RWPE1 (cell line): ENCODE measurements at regions not wholly inside any gene's neighbourhood (a gene's known extent, or its start where the extent isn't known, plus 50 kb on each side); places are given as distances from the start of the nearest gene placed in this dataset.
"Not testable (repeated sequence)": the region's sequence is repeated elsewhere in the genome, so short reads cannot be mapped to it uniquely, and the experiment has no call there.

Source experiments
- CTCF ChIA-PET: fragments of 350-600 bp; sonication (Branson Sonifier 250); formaldehyde crosslinking; extraction: SDS; loops from one replicate; lab custom pipeline; 2021; lab: Yijun Ruan, JAX
- POLR2A ChIA-PET: fragments of 400-600 bp; formaldehyde crosslinking; extraction: SDS; loops from one replicate; lab custom pipeline; 2020; ENCODE audit warnings: antibody characterized with exemption; ENCODE audit not compliant: low non-redundant PET; lab: Yijun Ruan, JAX
- DNase-seq: peaks from one replicate; pipeline ENCODE4 v3.0.0; 2012; ENCODE audit warnings: low spot score
- H3K27ac ChIP-seq: fragments of 450-650 bp; 2 replicates; pipeline ENCODE4 v1.5.1; 2017
- TF ChIP-seq, protein P1 (sequence below): fragments of 450-650 bp; conservative IDR thresholded peaks from 2 replicates; pipeline ENCODE4 v1.5.1; 2017; ENCODE audit warnings: low read depth, mild to moderate bottlenecking

- no peak for DNase-seq
- no peak overlapping the region for H3K27ac ChIP-seq
- POLR2A ChIA-PET = no interaction called here
- CTCF ChIA-PET = no interaction called here
- TF ChIP-seq, protein P1, sequence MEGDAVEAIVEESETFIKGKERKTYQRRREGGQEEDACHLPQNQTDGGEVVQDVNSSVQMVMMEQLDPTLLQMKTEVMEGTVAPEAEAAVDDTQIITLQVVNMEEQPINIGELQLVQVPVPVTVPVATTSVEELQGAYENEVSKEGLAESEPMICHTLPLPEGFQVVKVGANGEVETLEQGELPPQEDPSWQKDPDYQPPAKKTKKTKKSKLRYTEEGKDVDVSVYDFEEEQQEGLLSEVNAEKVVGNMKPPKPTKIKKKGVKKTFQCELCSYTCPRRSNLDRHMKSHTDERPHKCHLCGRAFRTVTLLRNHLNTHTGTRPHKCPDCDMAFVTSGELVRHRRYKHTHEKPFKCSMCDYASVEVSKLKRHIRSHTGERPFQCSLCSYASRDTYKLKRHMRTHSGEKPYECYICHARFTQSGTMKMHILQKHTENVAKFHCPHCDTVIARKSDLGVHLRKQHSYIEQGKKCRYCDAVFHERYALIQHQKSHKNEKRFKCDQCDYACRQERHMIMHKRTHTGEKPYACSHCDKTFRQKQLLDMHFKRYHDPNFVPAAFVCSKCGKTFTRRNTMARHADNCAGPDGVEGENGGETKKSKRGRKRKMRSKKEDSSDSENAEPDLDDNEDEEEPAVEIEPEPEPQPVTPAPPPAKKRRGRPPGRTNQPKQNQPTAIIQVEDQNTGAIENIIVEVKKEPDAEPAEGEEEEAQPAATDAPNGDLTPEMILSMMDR = no peak
Observed at GRCh38 chr2:186426153-186427016, 59.7 kb upstream of the ZC3H15 start.

- DNase-seq, H3K27ac ChIP-seq, POLR2A ChIA-PET, CTCF ChIA-PET: not testable (repeated sequence)
Observed at GRCh38 chr2:186427017-186427350, 59.1 kb upstream of the ZC3H15 start.

DNA sequence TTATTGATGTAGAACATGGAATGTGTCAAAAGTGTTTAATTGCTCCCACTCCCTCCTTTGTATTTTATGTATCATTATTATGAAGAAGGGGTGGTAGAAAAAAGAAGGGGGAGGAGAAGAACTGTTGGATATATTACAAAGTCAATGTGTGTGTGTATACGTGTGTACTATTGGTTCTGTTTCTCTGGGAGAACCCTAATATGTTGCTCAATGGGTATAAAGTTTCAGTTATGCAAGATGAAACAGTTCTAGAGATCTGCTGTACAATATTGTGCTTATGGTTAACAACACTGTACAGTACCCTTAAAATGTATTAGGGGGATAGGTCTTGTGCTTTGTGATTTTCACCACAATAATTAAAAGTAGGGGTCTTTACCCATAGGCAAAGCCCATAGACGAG lies 58.1 kb upstream of the ZC3H15 start:
- TF ChIP-seq, protein P1 = no peak
- DNase-seq = no peak
- POLR2A ChIA-PET = no interaction called here
- CTCF ChIA-PET = no interaction called here
- H3K27ac ChIP-seq = no peak overlapping the region

GRCh38 chr2:186429104-186429503 lies 57.0 kb upstream of the ZC3H15 start:
- TF ChIP-seq, protein P1 = no peak
- ChIA-PET POLR2A (no interaction called here), CTCF (no interaction called here)
- no peak overlapping the region for H3K27ac ChIP-seq
- no peak for DNase-seq

- no peak overlapping the region for H3K27ac ChIP-seq
- TF ChIP-seq, protein P1 = no peak
- no peak for DNase-seq
- CTCF ChIA-PET = no interaction called here
- POLR2A ChIA-PET = no interaction called here
Observed at GRCh38 chr2:186431306-186431705, 54.8 kb upstream of the ZC3H15 start.

GRCh38 chr2:186433040-186433439 lies 53.0 kb upstream of the ZC3H15 start:
- DNase-seq = no peak
- ChIA-PET CTCF (no interaction called here), POLR2A (no interaction called here)
- TF ChIP-seq, protein P1 = no peak
- no peak overlapping the region for H3K27ac ChIP-seq

GRCh38 chr2:186433777-186434432 lies 52.2 kb upstream of the ZC3H15 start:
- DNase-seq = no peak
- TF ChIP-seq, protein P1 = no peak
- POLR2A ChIA-PET = no interaction called here
- H3K27ac ChIP-seq = no peak overlapping the region
- CTCF ChIA-PET = no interaction called here
